Ascending aorta (tissue), 2 donors: ENCODE measurements at regions not wholly inside any gene's neighbourhood (a gene's known extent, or its start where the extent isn't known, plus 50 kb on each side); places are given as distances from the start of the nearest gene placed in this dataset.
A peak's percentile ranks its signal among the peaks of the same experiment; 100 is the strongest.

Source experiments
- DNase-seq, 2 donors: peaks; one replicate each; pipeline ENCODE4 v3.0.0-alpha.2; 2019; ENCODE audit warnings: low spot score in 2 of 2
- H3K27ac ChIP-seq, 2 donors: fragments of 200-600 bp; sonication (generic); one replicate each; pipeline ENCODE4 v1.5.1; 2016 to 2017; ENCODE audit warnings: mild to moderate bottlenecking in 1 of 2
- H3K27me3 ChIP-seq: fragments of 200-600 bp; sonication (generic); one replicate; pipeline ENCODE4 v1.5.1; 2017
- H3K36me3 ChIP-seq, 2 donors: fragments of 200-600 bp; sonication (generic); one replicate each; pipeline ENCODE4 v1.5.1; 2016
- H3K4me1 ChIP-seq, 2 donors: fragments of 200-600 bp; sonication (generic); one replicate each; pipeline ENCODE4 v1.5.1; 2016 to 2017; ENCODE audit warnings: mild to moderate bottlenecking in 1 of 2
- H3K4me3 ChIP-seq, 2 donors: fragments of 200-600 bp; sonication (generic); one replicate each; pipeline ENCODE4 v1.5.1; 2016 to 2017; ENCODE audit warnings: mild to moderate bottlenecking in 1 of 2
- H3K9me3 ChIP-seq, 2 donors: fragments of 200-600 bp; sonication (generic); one replicate each; pipeline ENCODE4 v1.5.1; 2016
- intact Hi-C: fragments of 100-400 bp; cut with DNase I; formaldehyde crosslinking; loops from one replicate; pipeline ENCODE4 v1.15.1; 2023
- TF ChIP-seq, protein P1 (sequence below), 3 experiments: fragments of 200-600 bp in 2 of 3; fragments of 450-650 bp in 1 of 3; sonication (generic) in 2 of 3; IDR thresholded peaks; one replicate each; pipeline ENCODE4 v1.5.1; 2016 to 2019; ENCODE audit warnings: antibody characterized with exemption in 3 of 3, mild to moderate bottlenecking in 1 of 3, moderate library complexity in 1 of 3

DNA sequence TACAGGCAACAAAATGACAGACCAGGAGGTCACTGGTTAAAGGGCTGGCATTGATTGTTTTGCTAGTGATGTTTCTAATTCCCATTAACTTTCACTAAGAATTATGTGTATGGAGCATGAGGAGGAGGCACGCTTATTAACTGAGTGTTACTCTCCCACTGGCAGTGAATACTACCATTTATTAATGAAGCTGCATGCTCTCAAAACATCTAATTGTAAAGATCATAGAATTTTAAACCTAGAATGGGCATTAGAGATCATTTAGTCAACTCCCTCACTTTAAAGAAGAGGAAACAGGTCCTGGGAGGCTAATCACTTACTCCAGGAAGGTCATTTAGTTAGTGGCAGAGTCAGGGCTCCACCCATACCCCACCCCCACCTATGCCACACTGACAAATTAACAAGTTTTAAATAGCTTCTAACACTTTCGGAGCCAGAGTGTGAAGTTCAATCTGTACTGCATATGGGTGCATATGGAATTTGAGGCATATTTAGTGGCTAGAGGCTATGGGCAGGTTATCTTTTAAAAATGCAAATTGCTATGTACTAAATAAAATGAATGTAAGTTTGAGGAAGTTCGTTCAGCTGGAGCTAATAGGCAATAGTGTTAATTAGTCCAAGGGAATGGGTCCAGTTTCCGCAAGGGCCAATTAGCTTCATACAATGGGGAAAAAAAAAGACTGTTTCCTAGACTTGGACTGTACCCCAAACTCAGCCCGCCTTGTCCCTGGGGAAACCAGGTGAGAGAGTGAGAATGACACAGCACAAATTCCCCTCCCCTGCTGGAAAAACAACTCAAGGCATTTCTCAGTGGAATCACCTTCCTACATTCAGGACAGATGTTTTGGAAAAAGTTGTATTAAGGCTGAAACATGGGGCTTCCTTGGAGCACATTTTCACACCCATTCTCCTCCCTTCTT is 178.8 kb downstream of the ICOS start:
- H3K4me3 ChIP-seq, result no peak overlapping the region
- TF ChIP-seq, protein P1, sequence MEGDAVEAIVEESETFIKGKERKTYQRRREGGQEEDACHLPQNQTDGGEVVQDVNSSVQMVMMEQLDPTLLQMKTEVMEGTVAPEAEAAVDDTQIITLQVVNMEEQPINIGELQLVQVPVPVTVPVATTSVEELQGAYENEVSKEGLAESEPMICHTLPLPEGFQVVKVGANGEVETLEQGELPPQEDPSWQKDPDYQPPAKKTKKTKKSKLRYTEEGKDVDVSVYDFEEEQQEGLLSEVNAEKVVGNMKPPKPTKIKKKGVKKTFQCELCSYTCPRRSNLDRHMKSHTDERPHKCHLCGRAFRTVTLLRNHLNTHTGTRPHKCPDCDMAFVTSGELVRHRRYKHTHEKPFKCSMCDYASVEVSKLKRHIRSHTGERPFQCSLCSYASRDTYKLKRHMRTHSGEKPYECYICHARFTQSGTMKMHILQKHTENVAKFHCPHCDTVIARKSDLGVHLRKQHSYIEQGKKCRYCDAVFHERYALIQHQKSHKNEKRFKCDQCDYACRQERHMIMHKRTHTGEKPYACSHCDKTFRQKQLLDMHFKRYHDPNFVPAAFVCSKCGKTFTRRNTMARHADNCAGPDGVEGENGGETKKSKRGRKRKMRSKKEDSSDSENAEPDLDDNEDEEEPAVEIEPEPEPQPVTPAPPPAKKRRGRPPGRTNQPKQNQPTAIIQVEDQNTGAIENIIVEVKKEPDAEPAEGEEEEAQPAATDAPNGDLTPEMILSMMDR (IDR thresholded peaks at IDR 0.05), result no peak
- peak overlapping the region in 1 of 2 donors; percentile 67 for H3K27ac ChIP-seq
- H3K36me3 ChIP-seq, result no peaks in the 10 kb centered on the region
- H3K4me1 ChIP-seq, result peaks cover 6 to 20% of the 10 kb centered on the region in 2 donors
- intact Hi-C loops, result no loop called here
- DNase-seq, result no peak
- H3K27me3 ChIP-seq, result no peaks in the 10 kb centered on the region
- H3K9me3 ChIP-seq, result no peaks in the 10 kb centered on the region

DNA sequence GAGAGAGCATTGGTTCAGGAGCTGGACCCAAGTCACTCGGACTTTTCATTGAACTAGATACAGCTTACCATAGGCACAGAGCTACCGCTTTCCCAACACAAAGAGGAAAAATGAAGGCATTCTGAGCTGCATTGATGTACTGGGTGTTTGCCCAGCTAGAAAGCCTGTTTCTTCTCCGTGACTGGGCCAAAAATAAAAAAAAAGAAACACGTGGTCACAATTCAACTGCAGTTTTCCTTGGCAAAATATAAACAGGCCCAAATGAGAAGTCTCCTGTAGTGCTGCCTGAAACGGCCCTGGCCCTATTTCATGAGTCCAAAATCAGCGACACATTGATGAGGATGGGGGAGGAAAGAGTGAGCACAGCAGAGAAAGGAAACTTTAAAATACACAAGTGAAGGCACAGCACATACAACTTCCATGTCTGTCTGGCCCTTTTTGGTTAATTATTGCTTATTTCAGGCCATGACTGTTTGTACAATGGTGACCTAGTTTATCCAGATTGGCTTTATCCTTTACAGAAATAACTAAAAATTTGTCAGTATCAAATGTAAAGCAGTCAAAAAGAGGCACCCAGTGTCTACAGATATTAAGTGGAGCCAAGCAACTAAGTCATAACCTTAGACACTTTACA is 179.7 kb downstream of the ICOS start:
- Histone ChIP-seq H3K9me3 (no peaks in the 10 kb centered on the region), H3K4me1 (peaks cover 6 to 17% of the 10 kb centered on the region in 2 donors), H3K27ac (peak overlapping the region; percentile 62 to 67), H3K4me3 (no peak overlapping the region), H3K27me3 (no peaks in the 10 kb centered on the region), H3K36me3 (no peaks in the 10 kb centered on the region)
- TF ChIP-seq, protein P1 (IDR thresholded peaks at IDR 0.05), result no peak
- no peak for DNase-seq
- intact Hi-C loops, result no loop called here

- TF ChIP-seq, protein P1 (IDR thresholded peaks at IDR 0.05), result no peak
- H3K9me3 ChIP-seq, result no peaks in the 10 kb centered on the region
- intact Hi-C loops, result no loop called here
- H3K27ac ChIP-seq, result no peak overlapping the region
- H3K27me3 ChIP-seq, result no peaks in the 10 kb centered on the region
- H3K4me3 ChIP-seq, result no peak overlapping the region
- peaks cover 0 to 4% of the 10 kb centered on the region in 2 donors for H3K4me1 ChIP-seq
- no peak for DNase-seq
- H3K36me3 ChIP-seq, result no peaks in the 10 kb centered on the region
Observed at GRCh38 chr2:204122425-204122824, 185.9 kb downstream of the ICOS start.

DNA sequence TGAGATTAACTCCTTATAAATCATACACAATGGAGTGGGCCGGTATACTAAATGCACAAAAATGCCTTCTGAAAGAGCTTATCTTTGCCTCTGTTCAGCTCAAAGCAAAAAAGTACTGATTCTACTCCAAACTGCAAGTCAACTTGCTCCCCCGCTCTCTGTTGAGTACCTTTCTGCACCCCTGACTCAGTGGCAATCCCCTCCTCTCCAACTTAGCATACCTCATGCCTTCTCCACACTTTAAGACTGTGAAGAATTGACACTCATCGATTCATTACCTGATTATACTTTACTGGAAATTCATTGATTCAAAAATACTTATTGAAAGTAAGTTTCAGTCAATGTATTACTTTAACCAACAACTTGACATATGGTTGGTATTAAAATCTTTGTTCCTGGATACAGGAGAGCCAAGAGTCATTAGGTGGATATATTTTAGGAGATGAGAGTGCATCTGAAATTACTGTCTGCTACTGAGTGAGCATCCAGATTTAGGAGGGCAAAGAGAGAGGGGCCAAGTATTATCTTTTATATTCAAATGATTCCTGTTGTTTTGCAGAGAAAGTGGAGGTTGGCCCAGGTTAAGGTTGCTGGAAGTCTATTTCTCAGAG is 187.7 kb downstream of the ICOS start:
- Histone ChIP-seq H3K9me3 (no peaks in the 10 kb centered on the region), H3K27me3 (no peaks in the 10 kb centered on the region), H3K4me1 (no peaks in the 10 kb centered on the region), H3K27ac (no peak overlapping the region), H3K36me3 (no peaks in the 10 kb centered on the region), H3K4me3 (no peak overlapping the region)
- TF ChIP-seq, protein P1 (IDR thresholded peaks at IDR 0.05), result no peak
- intact Hi-C loops, result no loop called here
- DNase-seq, result no peak

- no peak for DNase-seq
- H3K27ac ChIP-seq, result no peak overlapping the region
- H3K4me3 ChIP-seq, result no peak overlapping the region
- TF ChIP-seq, protein P1 (IDR thresholded peaks at IDR 0.05), result no peak
- no peaks in the 10 kb centered on the region for H3K36me3 ChIP-seq
- H3K4me1 ChIP-seq, result no peaks in the 10 kb centered on the region
- H3K27me3 ChIP-seq, result no peaks in the 10 kb centered on the region
- no peaks in the 10 kb centered on the region for H3K9me3 ChIP-seq
- intact Hi-C loops, result no loop called here
Observed at GRCh38 chr2:204126705-204127104, 190.1 kb downstream of the ICOS start.
